ENCODE measurements at regions not wholly inside any gene's neighbourhood (a gene's known extent, or its start where the extent isn't known, plus 50 kb on each side); places are given as distances from the start of the nearest gene placed in this dataset.

- TF ChIP-seq USF2 (IDR thresholded peaks at IDR 0.05; ENCODE audit: low read depth, low read length) (no peak), USF2 (CRISPR knock-in tag; IDR thresholded peaks at IDR 0.05; ENCODE audit: borderline replicate concordance) (no peak), ZNF251 (CRISPR knock-in tag; IDR thresholded peaks at IDR 0.05) (no peak)
Observed at GRCh38 chr16:26770547-26770946, 296.2 kb upstream of the C16orf82 start (continued).

GRCh38 chr16:26772503-26772902 is 294.2 kb upstream of the C16orf82 start:
- Histone ChIP-seq H2AFZ (ENCODE audit: low read length) (no peak overlapping the region), H3K4me3 (replicated peaks in 1 of 3; ENCODE audit: insufficient read depth in 1 of 3, low read depth in 2 of 3, low read length in 3 of 3) (no peak overlapping the region), H3K27me3 (ENCODE audit: control insufficient read depth in 1 of 2, insufficient read depth in 2 of 2, low read length in 2 of 2) (no peaks in the 10 kb centered on the region), H4K20me1 (ENCODE audit: insufficient read depth, low read length) (no peaks in the 10 kb centered on the region), H3K79me2 (ENCODE audit: insufficient read depth, low read length) (no peaks in the 10 kb centered on the region), H3K27ac (ENCODE audit: extremely low read length, insufficient read depth, low read length) (no peak overlapping the region), H3K9ac (ENCODE audit: insufficient read depth, low read depth, low read length) (no peak overlapping the region), H3K4me1 (ENCODE audit: insufficient read depth, low read length) (no peaks in the 10 kb centered on the region), H3K36me3 (replicated peaks in 1 of 2; ENCODE audit: control insufficient read depth in 1 of 2, insufficient read depth in 2 of 2, low read length in 2 of 2) (no peaks in the 10 kb centered on the region), H3K4me2 (ENCODE audit: low read depth, low read length) (no peak overlapping the region), H3K9me3 (ENCODE audit: low read length) (no peaks in the 10 kb centered on the region)
- in situ Hi-C loops (cut with HindIII; ENCODE audit: extremely low pct_ligation_motif_present, low pct_unique_long_range_greater_than_20kb), result no loop called here
- no TSS peak for BruUV-seq (replicated peaks)
- ATAC-seq (no peak), FAIRE-seq (no peak), DNase-seq (ENCODE audit: low spot score) (no peak)
- ChIA-PET CTCF (ENCODE audit: low intra/inter-chr PET ratio, low total read pairs) (no interaction called here), POLR2A (no interaction called here)
- intact Hi-C loops (cut with micrococcal nuclease; ENCODE audit: unreplicated experiment), result no loop called here
- TF ChIP-seq CAMTA2 (CRISPR knock-in tag; IDR thresholded peaks at IDR 0.05; ENCODE audit: borderline replicate concordance) (no peak), ZNF180 (CRISPR knock-in tag; IDR thresholded peaks at IDR 0.05; ENCODE audit: borderline replicate concordance, low read depth) (no peak), ZNF276 (CRISPR knock-in tag; IDR thresholded peaks at IDR 0.05; ENCODE audit: low read depth) (no peak), RFXANK (CRISPR knock-in tag; IDR thresholded peaks at IDR 0.05) (no peak), IRF2 (CRISPR knock-in tag; IDR thresholded peaks at IDR 0.05) (no peak), CENPBD1 (CRISPR knock-in tag; IDR thresholded peaks at IDR 0.05; ENCODE audit: borderline replicate concordance, low read depth) (no peak), ZNF639 (CRISPR knock-in tag; conservative IDR thresholded peaks at IDR 0.05) (no peak)
- 0% methylated on average over 2 of the region's 2 CpGs for WGBS (ENCODE audit: low lambda C conversion rate)

All from HepG2 (cell line).